A549 (cell line): ENCODE measurements at regions not wholly inside any gene's neighbourhood (a gene's known extent, or its start where the extent isn't known, plus 50 kb on each side); places are given as distances from the start of the nearest gene placed in this dataset.

ENCODE experiments used
- ATAC-seq, 2 experiments: fragments of 200-7000 bp in 1 of 2; fragments of >200 bp in 1 of 2; cut with Nextera tagmentation in 1 of 2; cut with Tn5 transposase in 1 of 2; 3 replicates each; pipeline versions ENCODE4 v1.8.0 to v1.9.1; 2018 to 2020; ENCODE audit warnings: mild to moderate bottlenecking in 1 of 2, moderate library complexity in 1 of 2
- CTCF ChIA-PET: fragments of 300-600 bp; sonication (Branson Sonifier 250); formaldehyde crosslinking; extraction: SDS; loops from one replicate; lab custom pipeline; 2021; ENCODE audit warnings: antibody characterized with exemption, inconsistent platforms; lab: Yijun Ruan, JAX
- POLR2A ChIA-PET: fragments of 350-600 bp; formaldehyde crosslinking; extraction: SDS; loops from one replicate; lab custom pipeline; 2021; ENCODE audit warnings: antibody characterized with exemption, inconsistent platforms; lab: Yijun Ruan, JAX
- DNase-seq, 2 experiments: peaks; one replicate each; pipeline versions ENCODE4 v3.0.0 to v3.0.0-alpha.2; 2011 to 2016; ENCODE audit warnings: low read depth in 1 of 2, low spot score in 1 of 2
- FAIRE-seq: peaks from 2 replicates; lab custom pipeline; 2011; peaks lifted over from hg19 to GRCh38; lab: Jason Lieb, UNC
- H3K27ac ChIP-seq, 2 experiments: fragments of >200 bp; sonication (Bioruptor Twin); formaldehyde crosslinking; 3 replicates each; pipeline ENCODE4 v1.5.1; 2016 to 2017
- H3K4me1 ChIP-seq: fragments of >200 bp; sonication (Bioruptor Twin); formaldehyde crosslinking; 3 replicates; pipeline ENCODE4 v1.6.1; 2016
- H3K4me2 ChIP-seq: fragments of >200 bp; sonication (Bioruptor Twin); formaldehyde crosslinking; 3 replicates; pipeline ENCODE4 v1.6.1; 2016
- H3K4me3 ChIP-seq: fragments of >200 bp; sonication (Bioruptor Twin); formaldehyde crosslinking; 3 replicates; pipeline ENCODE4 v1.5.1; 2016
- H3K9me3 ChIP-seq: fragments of >200 bp; sonication (Bioruptor Twin); formaldehyde crosslinking; 3 replicates; pipeline ENCODE4 v1.6.1; 2016
- CBX2 ChIP-seq: fragments of 200-600 bp; sonication (generic); IDR thresholded peaks from 2 replicates; pipeline ENCODE4 v1.6.1; 2016; ENCODE audit warnings: low read depth, mild to moderate bottlenecking, borderline replicate concordance
- FOSB ChIP-seq: fragments of 250-450 bp; sonication (Bioruptor Pico); IDR thresholded peaks from 2 replicates; pipeline ENCODE4 v1.5.0; 2020; ENCODE audit warnings: mild to moderate bottlenecking, moderate library complexity
- FOSL2 ChIP-seq, 2 experiments: fragments of 450-650 bp in 1 of 2; fragments of >200 bp in 1 of 2; sonication (Bioruptor Twin) in 1 of 2; formaldehyde crosslinking; IDR thresholded peaks; 2 replicates each; pipeline versions ENCODE4 v1.5.0 to v1.6.1; 2016 to 2020; ENCODE audit warnings: mild to moderate bottlenecking in 1 of 2, moderate library complexity in 1 of 2
- HDAC2 ChIP-seq: fragments of 200-600 bp; sonication (generic); IDR thresholded peaks from 2 replicates; pipeline ENCODE4 v1.6.1; 2016
- HEYL ChIP-seq: fragments of 250-450 bp; sonication (Bioruptor Pico); IDR thresholded peaks from 2 replicates; pipeline ENCODE4 v1.8.0; 2021; ENCODE audit warnings: mild to moderate bottlenecking, moderate library complexity
- JUN ChIP-seq, 2 experiments: fragments of >200 bp; sonication (Bioruptor Twin); formaldehyde crosslinking; IDR thresholded peaks; 2 replicates in 1 of 2; 3 replicates in 1 of 2; pipeline ENCODE4 v1.6.1; 2016 to 2017
- MYC ChIP-seq: IDR thresholded peaks from 2 replicates; pipeline ENCODE4 v1.6.1; 2012; ENCODE audit warnings: mild to moderate bottlenecking, inconsistent platforms, low read length, improper control_type of control experiment, borderline replicate concordance
- NFE2L2 ChIP-seq: fragments of 150-350 bp; conservative IDR thresholded peaks from 2 replicates; pipeline ENCODE4 v1.6.1; 2014; ENCODE audit warnings: low read length
- NR3C1 ChIP-seq: fragments of >200 bp; sonication (Bioruptor Twin); formaldehyde crosslinking; IDR thresholded peaks from 3 replicates; pipeline ENCODE4 v1.6.1; 2017
- POLR2AphosphoS2 ChIP-seq: conservative IDR thresholded peaks from 2 replicates; pipeline ENCODE4 v1.6.1; 2012; ENCODE audit warnings: low read length, improper control_type of control experiment, inconsistent platforms
- RAD21 ChIP-seq, 2 experiments: fragments of >200 bp in 1 of 2; sonication (Bioruptor Twin) in 1 of 2; formaldehyde crosslinking in 1 of 2; IDR thresholded peaks in 1 of 2; conservative IDR thresholded peaks in 1 of 2; 2 replicates in 1 of 2; 3 replicates in 1 of 2; pipeline ENCODE4 v1.6.1; 2012 to 2018; ENCODE audit warnings: inconsistent platforms in 1 of 2
- SREBF2 ChIP-seq: fragments of 450-650 bp; IDR thresholded peaks from 2 replicates; pipeline ENCODE4 v1.6.1; 2014; ENCODE audit warnings: mild to moderate bottlenecking, moderate library complexity
- TFCP2L1 ChIP-seq: fragments of 250-450 bp; sonication (Bioruptor Pico); IDR thresholded peaks from 2 replicates; pipeline ENCODE4 v1.5.0; 2021; ENCODE audit warnings: mild to moderate bottlenecking
- ZC3H11A ChIP-seq: fragments of 450-650 bp; IDR thresholded peaks from 2 replicates; pipeline ENCODE4 v1.6.1; 2014; ENCODE audit warnings: antibody characterized with exemption, mild to moderate bottlenecking
- ZNF302 ChIP-seq: fragments of 250-450 bp; sonication (Bioruptor Pico); IDR thresholded peaks from 2 replicates; pipeline ENCODE4 v1.9.0; 2021; ENCODE audit warnings: inconsistent platforms, mild to moderate bottlenecking, moderate library complexity
- ZSCAN20 ChIP-seq: fragments of 250-450 bp; sonication (Bioruptor Pico); IDR thresholded peaks from 2 replicates; pipeline ENCODE4 v1.8.0; 2022; ENCODE audit warnings: mild to moderate bottlenecking, moderate library complexity
- WGBS: methylation state at CpG from one replicate; pipeline ENCODE4 v1.1.6; 2017; ENCODE audit errors: missing lambda C conversion rate; 5-methylcytosine and 5-hydroxymethylcytosine counted together
- TF ChIP-seq, protein P1 (sequence below): fragments of >200 bp; sonication (Bioruptor Twin); formaldehyde crosslinking; IDR thresholded peaks from 3 replicates; pipeline ENCODE4 v1.5.1; 2016
- TF ChIP-seq, protein P2 (sequence below): fragments of 250-450 bp; sonication (Bioruptor Pico); IDR thresholded peaks from 2 replicates; pipeline ENCODE4 v1.5.0; 2021; ENCODE audit warnings: mild to moderate bottlenecking, moderate library complexity, borderline replicate concordance
- TF ChIP-seq, protein P3 (sequence below): fragments of 250-450 bp; sonication (Bioruptor Pico); IDR thresholded peaks from 2 replicates; pipeline ENCODE4 v1.5.0; 2020; ENCODE audit warnings: low read depth, mild to moderate bottlenecking, moderate library complexity

DNA sequence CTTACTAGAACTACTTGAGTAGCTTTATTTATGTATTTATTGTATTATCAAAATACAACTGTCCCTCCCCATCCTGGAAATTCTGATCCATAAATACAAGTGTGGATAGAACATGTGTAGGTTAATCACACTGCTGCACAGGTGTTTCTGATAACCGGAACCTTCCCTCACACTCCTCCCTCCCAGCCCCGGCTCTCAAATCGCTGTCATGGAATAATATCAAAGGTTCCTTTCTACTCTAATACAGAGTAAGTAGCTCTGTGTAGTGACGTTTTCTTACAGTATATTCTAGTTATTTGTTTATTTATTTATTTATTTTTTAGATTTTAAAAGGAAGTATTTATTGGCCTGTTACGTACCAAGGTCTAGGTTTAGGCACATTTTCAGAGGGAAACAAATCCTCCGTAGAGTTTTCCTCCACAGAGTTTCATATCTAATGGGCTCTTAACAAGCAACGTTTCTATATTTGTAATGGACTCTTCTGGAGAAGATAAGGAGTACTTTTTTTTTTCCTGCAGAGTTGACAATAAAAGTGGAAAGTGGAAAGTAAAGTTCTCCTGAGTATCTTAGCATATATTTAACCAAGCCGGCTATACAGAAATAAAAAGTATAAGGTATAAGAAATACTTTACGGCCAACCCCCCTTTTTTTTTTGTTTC lies 129.0 kb upstream of the CARD18 start:
- H3K4me3 ChIP-seq: no peak overlapping the region
- FAIRE-seq: no peak

DNA sequence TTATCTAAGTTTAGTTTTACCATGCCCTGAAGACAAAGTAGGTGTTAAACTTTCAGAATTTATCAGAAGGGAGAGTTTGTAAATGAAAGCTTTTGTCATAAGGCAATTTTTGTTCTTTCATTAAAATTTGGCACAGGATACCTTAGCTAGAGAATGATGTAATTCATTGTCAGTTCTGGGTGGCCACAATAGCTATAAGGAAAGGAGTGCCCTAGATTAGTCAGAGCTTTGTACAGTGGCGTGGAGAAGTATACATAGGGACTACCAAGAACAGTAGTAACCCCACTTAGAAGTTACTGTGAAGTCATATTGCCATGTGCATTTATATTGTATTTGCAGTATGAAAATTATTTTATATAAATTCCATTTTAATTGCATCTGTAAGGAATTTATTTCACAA lies 126.3 kb upstream of the CARD18 start:
- no peak for ATAC-seq
- 28% methylated on average over 1 of the region's 1 CpG for WGBS
- FAIRE-seq: no peak
- H3K4me2 ChIP-seq: no peak overlapping the region
- DNase-seq: no peak
- ChIA-PET CTCF (interaction anchor here (0.6 kb wide), 1 partner anchor 403 kb away, joined by 3 read pairs; no protein-coding TSS in a partner anchor), POLR2A (no interaction called here)
- no peak for TF ChIP-seq HDAC2
- TF ChIP-seq ZSCAN20 (CRISPR knock-in tag): no peak
- TF ChIP-seq TFCP2L1: no peak
- no peak for TF ChIP-seq FOSL2 (IDR thresholded peaks at IDR 0.05)
- TF ChIP-seq FOSL2 (CRISPR knock-in tag; IDR thresholded peaks at IDR 0.05): no peak
- TF ChIP-seq, protein P1, sequence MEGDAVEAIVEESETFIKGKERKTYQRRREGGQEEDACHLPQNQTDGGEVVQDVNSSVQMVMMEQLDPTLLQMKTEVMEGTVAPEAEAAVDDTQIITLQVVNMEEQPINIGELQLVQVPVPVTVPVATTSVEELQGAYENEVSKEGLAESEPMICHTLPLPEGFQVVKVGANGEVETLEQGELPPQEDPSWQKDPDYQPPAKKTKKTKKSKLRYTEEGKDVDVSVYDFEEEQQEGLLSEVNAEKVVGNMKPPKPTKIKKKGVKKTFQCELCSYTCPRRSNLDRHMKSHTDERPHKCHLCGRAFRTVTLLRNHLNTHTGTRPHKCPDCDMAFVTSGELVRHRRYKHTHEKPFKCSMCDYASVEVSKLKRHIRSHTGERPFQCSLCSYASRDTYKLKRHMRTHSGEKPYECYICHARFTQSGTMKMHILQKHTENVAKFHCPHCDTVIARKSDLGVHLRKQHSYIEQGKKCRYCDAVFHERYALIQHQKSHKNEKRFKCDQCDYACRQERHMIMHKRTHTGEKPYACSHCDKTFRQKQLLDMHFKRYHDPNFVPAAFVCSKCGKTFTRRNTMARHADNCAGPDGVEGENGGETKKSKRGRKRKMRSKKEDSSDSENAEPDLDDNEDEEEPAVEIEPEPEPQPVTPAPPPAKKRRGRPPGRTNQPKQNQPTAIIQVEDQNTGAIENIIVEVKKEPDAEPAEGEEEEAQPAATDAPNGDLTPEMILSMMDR: no peak
- TF ChIP-seq RAD21 (conservative IDR thresholded peaks at IDR 0.05 in 1 of 2, IDR thresholded peaks at IDR 0.05 in 1 of 2): no peak
- TF ChIP-seq CBX2: no peak
- TF ChIP-seq MYC: no peak
- TF ChIP-seq ZC3H11A: no peak
- TF ChIP-seq, protein P2, sequence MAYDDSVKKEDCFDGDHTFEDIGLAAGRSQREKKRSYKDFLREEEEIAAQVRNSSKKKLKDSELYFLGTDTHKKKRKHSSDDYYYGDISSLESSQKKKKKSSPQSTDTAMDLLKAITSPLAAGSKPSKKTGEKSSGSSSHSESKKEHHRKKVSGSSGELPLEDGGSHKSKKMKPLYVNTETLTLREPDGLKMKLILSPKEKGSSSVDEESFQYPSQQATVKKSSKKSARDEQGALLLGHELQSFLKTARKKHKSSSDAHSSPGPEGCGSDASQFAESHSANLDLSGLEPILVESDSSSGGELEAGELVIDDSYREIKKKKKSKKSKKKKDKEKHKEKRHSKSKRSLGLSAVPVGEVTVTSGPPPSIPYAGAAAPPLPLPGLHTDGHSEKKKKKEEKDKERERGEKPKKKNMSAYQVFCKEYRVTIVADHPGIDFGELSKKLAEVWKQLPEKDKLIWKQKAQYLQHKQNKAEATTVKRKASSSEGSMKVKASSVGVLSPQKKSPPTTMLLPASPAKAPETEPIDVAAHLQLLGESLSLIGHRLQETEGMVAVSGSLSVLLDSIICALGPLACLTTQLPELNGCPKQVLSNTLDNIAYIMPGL (CRISPR knock-in tag): no peak
- TF ChIP-seq, protein P3, sequence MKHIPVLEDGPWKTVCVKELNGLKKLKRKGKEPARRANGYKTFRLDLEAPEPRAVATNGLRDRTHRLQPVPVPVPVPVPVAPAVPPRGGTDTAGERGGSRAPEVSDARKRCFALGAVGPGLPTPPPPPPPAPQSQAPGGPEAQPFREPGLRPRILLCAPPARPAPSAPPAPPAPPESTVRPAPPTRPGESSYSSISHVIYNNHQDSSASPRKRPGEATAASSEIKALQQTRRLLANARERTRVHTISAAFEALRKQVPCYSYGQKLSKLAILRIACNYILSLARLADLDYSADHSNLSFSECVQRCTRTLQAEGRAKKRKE: no peak
- no peak for TF ChIP-seq ZNF302 (CRISPR knock-in tag)
- TF ChIP-seq, all 56 proteins: peak for 0
- H3K4me3 ChIP-seq: no peak overlapping the region
- H3K9me3 ChIP-seq: no peaks in the 10 kb centered on the region
- no peak overlapping the region for H3K27ac ChIP-seq
- no peaks in the 10 kb centered on the region for H3K4me1 ChIP-seq

More for the DNA sequence above, 129.0 kb upstream of the CARD18 start:
- Histone ChIP-seq H3K27ac (no peak overlapping the region), H3K9me3 (no peaks in the 10 kb centered on the region), H3K4me2 (no peak overlapping the region), H3K4me1 (no peaks in the 10 kb centered on the region)
- DNase-seq (no peak), ATAC-seq (no peak)
- no peak for TF ChIP-seq JUN (IDR thresholded peaks at IDR 0.05)
- no peak for TF ChIP-seq POLR2AphosphoS2
- no peak for TF ChIP-seq NFE2L2
- TF ChIP-seq NR3C1: no peak
- TF ChIP-seq HEYL (CRISPR knock-in tag): no peak
- 64% methylated on average over 9 of the region's 9 CpGs for WGBS
- CTCF ChIA-PET: no interaction called here
- POLR2A ChIA-PET: no interaction called here

DNA sequence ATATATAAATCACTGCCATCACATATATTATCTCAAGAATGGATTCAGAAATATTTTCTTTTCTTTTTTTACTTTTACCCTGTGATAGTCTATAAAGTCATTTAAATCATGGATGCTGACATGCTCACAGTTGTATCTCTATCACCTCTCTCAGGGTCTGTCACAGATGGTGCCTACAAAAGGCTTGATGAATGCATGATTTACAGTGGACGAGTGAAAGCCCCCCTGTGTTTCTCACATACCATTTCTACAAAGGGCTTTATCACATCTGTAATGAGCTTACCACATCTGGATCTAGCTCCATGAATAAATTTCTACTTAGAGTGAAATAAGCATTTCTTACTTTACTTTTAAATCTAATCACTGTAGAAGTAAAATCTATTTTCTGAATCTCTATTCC lies 121.4 kb upstream of the CARD18 start:
- TF ChIP-seq SREBF2 (no peak), FOSB (no peak)
- Histone ChIP-seq H3K4me1 (no peaks in the 10 kb centered on the region), H3K4me3 (no peak overlapping the region), H3K9me3 (no peaks in the 10 kb centered on the region), H3K4me2 (no peak overlapping the region), H3K27ac (no peak overlapping the region)
- ChIA-PET CTCF (no interaction called here), POLR2A (no interaction called here)
- ATAC-seq (no peak), FAIRE-seq (no peak), DNase-seq (no peak)
- 39% methylated on average over 1 of the region's 1 CpG for WGBS
